HL-60 (cell line): ENCODE measurements at regions not wholly inside any gene's neighbourhood (a gene's known extent, or its start where the extent isn't known, plus 50 kb on each side); places are given as distances from the start of the nearest gene placed in this dataset.

Experiments
- TF ChIP-seq, protein P1 (sequence below): IDR thresholded peaks from 2 replicates; pipeline ENCODE4 v1.6.1; 2012; ENCODE audit warnings: low read depth; ENCODE audit not compliant: insufficient replicate concordance
- TF ChIP-seq, protein P2 (sequence below): IDR thresholded peaks from one replicate; pipeline ENCODE4 v1.5.1; 2011; ENCODE audit warnings: low read length, control low read depth, inconsistent platforms; ENCODE audit not compliant: insufficient read depth

DNA sequence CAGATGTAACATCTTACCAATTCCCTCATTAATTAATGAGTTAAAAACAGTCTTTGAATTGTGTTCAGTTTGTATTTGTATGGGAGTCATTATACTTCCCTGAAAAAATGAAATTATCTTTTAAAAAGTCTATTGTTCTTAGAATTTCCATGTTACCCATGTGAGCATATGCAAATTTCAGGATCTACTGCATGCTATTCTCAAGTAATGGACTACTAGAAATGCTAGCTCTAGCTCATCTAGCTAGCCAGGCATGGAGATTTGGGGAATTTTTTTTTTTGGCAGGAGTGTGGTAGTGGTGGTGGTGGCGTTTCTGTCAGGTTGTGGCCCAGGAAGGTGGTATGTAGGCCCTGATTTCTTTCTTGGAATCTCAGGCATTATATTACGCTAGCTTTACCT lies 218.4 kb downstream of the AEBP2 start:
- TF ChIP-seq, protein P1, sequence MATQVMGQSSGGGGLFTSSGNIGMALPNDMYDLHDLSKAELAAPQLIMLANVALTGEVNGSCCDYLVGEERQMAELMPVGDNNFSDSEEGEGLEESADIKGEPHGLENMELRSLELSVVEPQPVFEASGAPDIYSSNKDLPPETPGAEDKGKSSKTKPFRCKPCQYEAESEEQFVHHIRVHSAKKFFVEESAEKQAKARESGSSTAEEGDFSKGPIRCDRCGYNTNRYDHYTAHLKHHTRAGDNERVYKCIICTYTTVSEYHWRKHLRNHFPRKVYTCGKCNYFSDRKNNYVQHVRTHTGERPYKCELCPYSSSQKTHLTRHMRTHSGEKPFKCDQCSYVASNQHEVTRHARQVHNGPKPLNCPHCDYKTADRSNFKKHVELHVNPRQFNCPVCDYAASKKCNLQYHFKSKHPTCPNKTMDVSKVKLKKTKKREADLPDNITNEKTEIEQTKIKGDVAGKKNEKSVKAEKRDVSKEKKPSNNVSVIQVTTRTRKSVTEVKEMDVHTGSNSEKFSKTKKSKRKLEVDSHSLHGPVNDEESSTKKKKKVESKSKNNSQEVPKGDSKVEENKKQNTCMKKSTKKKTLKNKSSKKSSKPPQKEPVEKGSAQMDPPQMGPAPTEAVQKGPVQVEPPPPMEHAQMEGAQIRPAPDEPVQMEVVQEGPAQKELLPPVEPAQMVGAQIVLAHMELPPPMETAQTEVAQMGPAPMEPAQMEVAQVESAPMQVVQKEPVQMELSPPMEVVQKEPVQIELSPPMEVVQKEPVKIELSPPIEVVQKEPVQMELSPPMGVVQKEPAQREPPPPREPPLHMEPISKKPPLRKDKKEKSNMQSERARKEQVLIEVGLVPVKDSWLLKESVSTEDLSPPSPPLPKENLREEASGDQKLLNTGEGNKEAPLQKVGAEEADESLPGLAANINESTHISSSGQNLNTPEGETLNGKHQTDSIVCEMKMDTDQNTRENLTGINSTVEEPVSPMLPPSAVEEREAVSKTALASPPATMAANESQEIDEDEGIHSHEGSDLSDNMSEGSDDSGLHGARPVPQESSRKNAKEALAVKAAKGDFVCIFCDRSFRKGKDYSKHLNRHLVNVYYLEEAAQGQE, result no peak
- TF ChIP-seq, protein P2, sequence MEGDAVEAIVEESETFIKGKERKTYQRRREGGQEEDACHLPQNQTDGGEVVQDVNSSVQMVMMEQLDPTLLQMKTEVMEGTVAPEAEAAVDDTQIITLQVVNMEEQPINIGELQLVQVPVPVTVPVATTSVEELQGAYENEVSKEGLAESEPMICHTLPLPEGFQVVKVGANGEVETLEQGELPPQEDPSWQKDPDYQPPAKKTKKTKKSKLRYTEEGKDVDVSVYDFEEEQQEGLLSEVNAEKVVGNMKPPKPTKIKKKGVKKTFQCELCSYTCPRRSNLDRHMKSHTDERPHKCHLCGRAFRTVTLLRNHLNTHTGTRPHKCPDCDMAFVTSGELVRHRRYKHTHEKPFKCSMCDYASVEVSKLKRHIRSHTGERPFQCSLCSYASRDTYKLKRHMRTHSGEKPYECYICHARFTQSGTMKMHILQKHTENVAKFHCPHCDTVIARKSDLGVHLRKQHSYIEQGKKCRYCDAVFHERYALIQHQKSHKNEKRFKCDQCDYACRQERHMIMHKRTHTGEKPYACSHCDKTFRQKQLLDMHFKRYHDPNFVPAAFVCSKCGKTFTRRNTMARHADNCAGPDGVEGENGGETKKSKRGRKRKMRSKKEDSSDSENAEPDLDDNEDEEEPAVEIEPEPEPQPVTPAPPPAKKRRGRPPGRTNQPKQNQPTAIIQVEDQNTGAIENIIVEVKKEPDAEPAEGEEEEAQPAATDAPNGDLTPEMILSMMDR, result no peak
